ENCODE measurements at regions not wholly inside any gene's neighbourhood (a gene's known extent, or its start where the extent isn't known, plus 50 kb on each side); places are given as distances from the start of the nearest gene placed in this dataset.

GRCh38 chr12:85580562-85581168 lies 255.5 kb downstream of the RASSF9 start:
- TF ChIP-seq CTCF (IDR thresholded peaks at IDR 0.05; ENCODE audit: low read length): no peak
- no peak for TF ChIP-seq EZH2 (optimal IDR thresholded peaks at IDR 0.05; ENCODE audit: low read depth, low read length)
